NCI-H82 (cell line): ENCODE measurements at regions not wholly inside any gene's neighbourhood (a gene's known extent, or its start where the extent isn't known, plus 50 kb on each side); places are given as distances from the start of the nearest gene placed in this dataset.
"Not testable (repeated sequence)": the region's sequence is repeated elsewhere in the genome, so short reads cannot be mapped to it uniquely, and the experiment has no call there.

Source experiments
- DNase-seq: peaks from one replicate; lab custom pipeline; 2025; lab: John Stamatoyannopoulos, UW

DNA sequence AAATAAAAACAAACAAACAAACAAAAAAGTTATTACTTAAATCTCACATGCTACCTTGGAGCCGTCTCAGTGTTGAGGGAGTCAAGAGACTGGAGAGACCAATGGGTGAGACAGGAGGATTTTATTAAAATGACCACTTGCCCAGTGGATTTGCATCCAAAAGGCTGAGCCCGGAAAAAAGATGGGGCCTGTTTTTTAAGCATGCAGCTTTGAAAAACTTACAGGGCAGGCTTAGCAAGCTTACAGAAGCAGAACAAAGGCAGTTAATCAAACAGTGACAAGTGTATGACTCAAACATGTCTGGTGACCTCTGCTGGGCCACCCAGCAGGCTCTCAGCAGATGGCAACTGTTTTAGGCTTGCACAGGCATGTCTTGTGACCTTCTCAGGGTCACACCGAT lies 82.5 kb downstream of the POTEH start:
- not testable (repeated sequence) for DNase-seq

DNA sequence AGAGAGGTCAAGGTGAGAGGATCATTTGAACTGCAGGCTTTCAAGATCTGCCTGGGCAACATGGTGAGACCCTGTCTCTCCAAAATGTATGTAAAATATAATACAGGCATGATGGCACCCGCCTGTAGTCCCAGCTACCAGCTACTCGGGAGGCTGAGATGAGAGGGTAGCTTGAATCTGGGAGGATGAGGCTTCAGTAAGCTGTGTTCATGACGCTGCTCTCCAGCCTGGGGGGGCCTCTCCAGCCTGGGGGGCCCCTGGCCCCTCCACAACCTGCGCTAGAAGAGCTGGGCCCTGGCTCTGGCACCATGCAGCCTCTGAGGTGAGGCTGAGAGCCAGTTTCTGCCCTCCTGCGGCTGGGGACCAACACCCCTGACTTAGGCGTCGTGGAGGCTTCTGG lies 85.3 kb downstream of the POTEH start:
- not testable (repeated sequence) for DNase-seq

DNA sequence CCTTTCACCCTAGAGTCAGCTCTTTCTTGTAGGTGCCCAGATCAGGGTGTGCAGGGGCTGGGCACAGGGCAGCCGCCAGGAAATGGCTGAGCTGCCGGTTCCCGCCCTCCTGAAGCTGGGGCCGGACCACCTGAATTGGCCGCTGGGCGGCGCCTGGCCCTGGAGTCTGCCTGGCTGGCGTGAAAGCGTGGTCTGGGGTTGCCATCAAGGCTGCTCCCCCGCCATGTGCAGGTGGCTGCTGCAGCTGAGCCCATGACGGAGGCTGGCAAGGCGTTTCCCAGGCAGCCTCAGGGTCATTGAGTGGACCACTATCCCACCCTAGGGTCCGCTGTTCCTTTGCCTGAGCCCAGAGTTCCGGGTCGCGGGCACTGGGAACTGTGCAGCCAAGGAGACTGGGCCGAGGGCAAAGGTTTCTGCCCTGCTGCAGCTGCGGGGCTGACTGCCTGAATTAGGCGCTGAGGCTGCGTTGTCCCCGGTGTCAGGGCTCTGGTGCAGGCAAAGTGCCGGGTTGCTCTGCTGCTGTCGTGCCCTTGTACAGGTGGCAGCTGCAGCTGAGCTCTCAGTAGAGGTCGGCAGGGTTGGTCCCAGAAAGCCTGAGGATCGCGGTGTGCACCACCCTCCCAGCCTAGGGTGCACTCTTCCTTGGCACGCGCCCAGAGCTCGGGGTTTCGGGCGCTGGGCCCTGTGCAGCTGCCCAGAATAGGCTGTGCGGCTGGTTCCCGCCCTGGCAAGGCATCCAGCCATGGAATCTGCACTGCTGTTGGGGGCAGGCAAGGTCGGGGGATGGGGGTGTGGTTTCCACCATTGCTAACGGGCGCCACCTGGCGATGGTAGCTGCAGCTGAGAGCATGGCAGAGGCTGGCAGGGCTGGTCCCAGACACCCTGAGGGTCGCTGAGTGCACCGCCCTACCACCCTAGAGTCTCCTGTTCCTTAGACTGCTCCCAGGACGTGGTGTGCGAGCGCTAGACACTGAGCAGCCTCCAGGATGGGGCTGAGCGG lies 86.1 kb downstream of the POTEH start:
- peak; percentile 45 for DNase-seq

DNA sequence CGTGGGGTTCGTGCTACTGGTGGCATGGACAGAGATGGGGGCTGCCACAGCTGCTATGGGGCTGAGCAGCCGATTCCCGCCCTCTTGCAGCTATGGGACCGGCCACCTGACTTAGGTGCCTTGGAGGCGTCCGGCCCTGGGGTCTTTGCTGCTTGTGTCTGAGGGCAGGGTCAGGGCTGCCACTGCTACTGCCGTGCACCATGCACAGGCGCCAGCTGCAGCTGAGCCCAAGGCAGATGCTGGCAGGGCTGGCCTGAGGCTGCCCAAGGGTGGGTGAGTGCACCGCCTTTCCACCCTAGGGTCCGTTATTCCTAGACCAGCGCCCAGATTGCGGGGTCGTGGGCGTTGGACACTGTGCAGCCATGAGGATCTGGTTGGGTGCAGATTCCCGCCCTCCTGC lies 86.9 kb downstream of the POTEH start:
- not testable (repeated sequence) for DNase-seq

DNA sequence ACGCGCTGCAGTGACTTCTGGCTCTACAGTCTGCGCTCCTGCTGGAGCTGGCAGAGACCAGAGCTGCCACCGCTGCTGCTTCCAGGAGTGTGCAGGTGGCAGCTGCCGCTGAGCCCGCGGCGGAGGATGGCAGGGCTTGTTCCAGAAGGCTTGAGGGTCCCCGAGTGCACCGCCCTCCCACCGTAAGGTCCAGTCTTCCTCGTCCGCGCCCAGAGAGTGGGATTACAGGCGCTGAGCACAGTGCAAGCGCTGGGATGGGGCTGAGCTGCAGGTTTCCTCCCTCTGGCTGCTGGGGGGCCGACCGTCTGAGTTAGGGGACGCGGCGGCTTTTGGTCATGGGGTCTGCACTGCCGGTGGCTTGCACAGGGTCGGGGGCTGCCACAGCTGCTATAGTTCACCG lies 87.3 kb downstream of the POTEH start:
- not testable (repeated sequence) for DNase-seq

DNA sequence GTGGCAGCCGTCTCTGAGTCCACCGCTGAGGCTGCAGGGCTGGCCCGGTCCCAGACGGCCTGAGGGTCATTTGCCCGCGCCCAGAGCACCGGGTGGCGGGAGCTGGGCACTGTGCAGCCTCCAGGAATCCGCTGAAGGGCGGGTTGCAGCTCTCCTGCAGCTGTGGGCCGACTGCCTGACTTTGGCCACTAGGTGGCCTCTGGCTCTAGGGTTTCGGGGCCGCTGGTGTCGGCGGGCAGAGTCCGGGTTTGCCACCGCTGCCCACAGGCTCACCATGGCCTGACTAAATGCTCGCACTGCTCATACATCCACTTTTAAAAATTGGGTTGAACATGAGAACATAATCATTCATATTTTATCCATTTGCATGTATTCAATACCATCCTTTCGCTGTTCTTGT lies 87.7 kb downstream of the POTEH start:
- DNase-seq = not testable (repeated sequence)

DNA sequence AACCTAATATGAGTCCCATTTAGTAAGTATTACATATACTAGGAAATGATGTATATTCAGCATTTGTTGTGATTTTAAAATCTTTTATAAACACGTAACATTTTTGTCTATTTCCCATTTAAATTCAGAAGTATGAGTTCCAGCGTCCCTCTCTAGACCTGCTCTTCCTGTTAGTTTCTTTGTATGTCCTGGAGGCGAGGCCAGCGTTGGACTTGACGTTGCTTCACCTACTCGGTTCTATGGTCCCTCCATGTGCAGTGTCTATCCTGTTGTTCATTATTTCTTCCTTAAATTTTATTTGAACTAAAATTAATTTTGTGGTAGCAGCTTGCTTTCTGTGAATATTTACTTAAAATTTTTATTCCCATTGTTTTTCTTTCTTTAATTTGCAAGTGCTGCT lies 88.5 kb downstream of the POTEH start:
- DNase-seq = not testable (repeated sequence)

DNA sequence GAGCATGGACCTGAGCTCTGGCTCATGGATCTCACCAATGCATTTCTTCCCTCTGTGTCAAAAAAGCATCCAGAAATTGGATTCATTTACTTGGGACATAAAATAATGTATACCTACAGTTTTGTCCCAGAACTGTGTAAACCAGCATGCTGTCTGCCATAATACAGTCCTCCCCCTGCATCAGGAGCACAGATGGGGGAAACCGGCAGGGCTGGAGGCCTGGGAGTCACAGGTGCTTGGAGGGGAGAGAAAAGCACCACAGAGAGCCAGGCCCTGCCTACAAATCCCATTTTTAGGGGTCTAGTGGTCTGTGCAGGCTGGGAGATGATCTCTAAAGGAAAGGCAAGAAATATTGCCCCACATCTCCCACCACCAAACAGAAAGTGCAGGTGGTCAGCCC lies 91.8 kb downstream of the POTEH start:
- DNase-seq = not testable (repeated sequence)

DNA sequence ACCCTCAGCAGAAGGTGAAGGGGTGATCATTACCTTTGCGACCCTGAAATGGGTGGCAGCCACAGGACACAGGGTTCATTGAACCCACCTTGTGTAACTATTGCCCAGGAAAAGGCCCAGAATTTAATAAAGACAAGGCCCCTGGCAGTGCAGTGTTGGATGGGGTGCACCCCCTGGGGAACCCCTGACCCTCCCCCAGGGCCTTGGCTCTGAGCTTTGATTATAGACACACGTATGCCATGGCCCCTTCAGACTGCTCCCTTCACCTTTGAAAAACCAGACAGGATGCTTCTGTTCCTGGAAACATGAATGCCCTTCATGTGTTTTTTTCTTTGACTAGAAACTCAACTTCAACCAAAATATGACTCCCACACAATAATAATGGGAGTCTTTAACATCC lies 93.1 kb downstream of the POTEH start:
- DNase-seq = not testable (repeated sequence)

DNA sequence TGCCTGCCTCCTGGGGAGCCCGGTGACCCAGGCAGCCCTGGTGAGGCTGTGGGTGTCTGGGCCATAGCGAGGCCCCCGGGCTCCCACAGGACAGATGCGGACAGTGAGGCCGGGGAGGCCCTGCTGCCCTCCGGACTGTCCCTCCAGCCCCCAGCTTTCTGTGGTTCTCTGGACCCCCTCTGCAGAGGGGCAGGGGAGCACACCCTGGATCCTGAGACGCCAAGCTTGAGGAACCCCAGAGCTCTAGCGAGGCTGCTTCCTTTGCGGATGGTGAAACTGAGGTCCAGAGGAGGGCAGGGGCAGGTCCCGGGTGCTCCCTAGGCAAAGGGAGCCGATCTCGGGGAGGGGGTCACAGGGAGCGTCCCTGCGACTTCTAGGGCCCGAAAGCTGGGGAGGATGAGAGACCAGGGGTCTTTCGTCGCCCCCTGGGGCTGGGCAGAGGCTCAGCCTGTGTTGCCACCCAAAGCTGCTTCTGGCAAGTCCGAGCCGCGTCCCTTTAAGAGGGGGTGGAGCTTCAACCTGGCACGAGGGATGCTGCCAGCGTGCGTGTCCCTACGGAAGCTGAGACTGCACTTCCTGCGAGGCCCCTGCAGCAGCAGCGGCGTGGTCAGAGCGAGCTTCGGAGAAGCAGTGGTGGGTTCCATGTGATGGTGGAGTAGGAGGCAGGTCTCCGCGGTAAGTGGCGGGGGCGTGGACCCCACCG lies 94.7 kb downstream of the POTEH start:
- not testable (repeated sequence) for DNase-seq

DNA sequence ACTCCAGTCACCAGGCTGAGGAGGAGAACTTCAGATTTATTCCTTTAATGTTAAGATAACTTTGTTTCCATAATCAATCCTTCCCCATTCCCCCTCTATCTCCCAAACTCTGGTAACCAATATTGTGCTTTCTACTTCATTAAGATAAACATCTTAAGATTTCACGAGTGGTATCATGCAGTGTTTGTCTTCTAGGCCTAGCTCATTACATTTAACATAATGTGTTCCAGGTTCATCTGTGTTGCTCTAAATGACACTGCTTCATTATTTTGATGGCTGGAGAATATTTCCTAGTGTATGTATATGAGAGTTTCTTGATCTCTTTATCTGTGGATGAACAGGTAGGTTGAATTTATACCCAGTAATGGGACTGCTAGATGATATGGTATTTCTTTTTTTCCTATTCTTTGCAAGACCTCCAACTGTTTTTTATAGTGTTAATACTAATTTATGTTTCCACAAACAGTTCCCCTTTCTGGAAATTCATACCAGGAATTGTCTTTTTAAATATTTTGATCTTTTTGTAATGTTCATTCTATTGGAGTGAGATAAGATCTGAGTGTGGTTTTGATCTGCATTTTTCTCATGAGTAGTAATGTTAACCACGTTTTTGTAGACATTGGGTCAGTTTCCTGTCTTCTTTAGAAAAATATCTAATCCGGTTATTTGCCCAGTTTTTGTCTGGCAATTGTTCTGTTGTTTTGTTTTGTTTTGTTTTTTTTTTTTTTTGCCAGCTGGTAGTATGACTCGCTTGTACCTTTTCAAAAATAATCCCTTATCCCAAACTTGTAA lies 97.3 kb downstream of the POTEH start:
- not testable (repeated sequence) for DNase-seq

DNA sequence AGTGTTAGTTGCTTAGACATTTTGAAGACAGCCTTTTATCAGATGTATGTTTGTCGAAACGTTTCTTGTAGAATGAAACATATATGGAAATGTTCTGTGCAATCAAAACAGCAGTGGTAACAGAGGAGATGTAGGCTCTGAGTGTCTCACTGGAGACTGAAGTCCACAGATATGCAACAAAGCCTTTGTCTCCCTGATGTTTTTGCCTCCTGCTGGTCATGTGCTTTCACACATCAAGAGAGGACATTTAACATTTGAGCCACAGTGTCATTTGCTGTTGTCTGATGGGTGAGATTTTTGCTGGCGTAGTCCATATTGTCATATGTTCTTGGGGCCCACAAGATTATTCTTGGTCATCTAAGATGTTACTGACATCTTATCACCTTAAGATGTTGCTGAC lies 101.7 kb downstream of the POTEH start:
- DNase-seq = not testable (repeated sequence)

DNA sequence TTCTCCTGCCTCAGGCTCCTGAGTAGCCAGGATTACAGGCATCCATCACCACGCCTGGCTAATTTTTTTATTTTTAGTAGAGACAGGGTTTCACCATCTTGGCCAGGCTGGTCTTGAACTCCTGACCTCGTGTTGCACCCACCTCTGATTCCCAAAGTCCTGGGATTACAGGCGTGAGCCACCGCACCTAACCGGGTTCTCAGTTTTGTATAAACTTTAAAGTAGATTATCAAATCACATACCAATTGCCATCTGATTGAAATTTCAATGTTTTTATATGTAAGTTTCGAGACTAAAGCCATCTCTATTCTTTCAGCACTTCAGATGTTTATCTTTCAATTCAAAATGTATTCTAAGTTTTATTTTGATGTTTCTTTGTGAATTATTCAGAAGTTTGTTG lies 110.1 kb downstream of the POTEH start:
- DNase-seq = not testable (repeated sequence)

DNA sequence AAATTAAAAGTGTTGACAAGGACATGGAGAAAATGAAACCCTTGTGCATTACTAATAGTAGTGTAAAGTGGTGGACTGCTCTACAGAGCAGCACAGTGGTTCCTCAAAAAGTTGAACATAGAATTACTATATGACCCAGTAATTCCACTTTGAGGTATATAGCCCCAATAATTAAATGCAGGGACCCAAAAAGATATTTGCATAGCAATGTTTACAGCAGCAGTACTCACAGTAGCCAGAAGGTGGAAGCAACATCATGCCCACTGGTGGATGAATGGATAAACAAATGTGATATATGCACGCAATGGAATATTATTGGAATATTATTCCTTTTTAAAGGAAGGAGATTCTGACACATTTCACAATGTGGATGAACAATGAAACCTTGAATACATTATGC lies 121.3 kb downstream of the POTEH start:
- not testable (repeated sequence) for DNase-seq

DNA sequence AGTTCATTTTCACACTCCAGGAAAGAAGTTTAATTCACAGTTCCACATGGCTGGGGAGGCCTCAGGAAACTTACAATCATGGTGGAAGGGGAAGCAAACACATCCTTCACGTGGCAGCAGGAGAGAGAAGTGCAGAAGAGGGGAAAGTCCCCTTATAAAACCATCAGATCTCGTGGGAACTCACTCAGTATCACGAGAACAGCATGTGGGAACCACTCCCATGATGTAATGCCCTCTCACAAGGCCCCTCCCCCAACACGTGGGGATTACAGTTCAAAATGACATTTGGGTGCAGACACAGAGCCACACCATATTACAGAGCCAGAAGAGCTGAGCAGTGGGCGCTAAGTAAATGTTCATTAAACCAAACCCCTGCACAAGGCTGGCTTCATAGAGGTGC lies 126.0 kb downstream of the POTEH start:
- DNase-seq = not testable (repeated sequence)

DNA sequence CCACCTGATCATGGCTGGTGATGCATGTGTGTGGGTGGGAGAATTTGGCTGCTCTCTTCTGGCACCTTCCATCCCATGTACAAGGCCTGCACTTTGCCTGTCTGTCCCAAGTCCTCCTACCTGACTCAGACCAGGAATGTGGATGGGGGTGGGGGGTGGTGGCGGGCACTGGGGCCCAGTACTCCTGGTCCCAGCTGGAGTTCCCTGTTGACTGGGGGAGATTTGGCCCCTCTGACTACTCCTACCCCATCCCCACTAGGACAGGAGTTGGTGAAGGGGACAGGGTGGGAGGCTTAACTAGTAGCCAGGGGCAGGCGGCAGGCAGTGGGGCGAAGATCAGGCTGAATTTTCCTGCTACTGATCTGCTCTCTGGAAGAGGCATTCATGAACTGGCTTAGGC lies 126.6 kb downstream of the POTEH start:
- not testable (repeated sequence) for DNase-seq

DNA sequence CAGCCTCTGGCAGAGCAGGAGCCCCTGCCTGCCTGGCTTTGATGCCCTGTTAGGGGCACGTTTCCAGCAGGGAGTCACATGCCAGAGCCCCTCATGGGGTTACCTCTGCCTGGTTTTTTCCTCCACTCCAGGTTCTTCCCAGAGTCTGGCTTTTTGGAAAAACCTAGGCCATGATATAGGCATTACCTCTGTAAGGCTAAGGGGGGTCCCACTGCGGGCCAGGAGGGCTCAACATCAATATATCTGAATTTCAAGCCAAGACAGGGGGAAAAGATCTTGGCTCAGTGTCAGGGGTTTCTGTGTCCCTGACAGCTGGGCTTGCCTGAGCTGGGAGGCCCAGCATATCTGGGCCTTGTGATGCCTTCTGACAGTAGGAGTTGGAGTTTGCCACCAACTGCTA lies 127.4 kb downstream of the POTEH start:
- DNase-seq = not testable (repeated sequence)

DNA sequence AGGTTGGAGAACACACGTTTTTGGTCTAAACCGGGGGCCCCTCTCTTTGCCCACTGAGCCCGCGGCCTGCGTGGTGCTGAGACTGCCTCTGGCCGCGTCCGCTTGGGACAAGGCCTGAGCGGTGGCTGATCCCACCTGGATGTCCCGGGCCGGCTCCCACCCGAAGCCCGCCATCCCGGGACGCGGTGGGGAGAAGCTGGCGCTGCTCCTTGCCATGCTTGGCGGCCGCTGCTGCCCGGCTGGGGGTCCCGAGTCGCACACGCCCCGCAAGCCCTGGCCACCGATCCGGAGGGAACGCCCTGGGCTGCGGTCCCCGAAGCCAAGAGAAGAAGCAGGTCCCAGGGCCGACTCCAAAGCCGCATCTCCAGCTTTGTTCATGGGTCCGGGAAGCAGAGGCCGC lies 130.1 kb downstream of the POTEH start:
- DNase-seq = not testable (repeated sequence)

DNA sequence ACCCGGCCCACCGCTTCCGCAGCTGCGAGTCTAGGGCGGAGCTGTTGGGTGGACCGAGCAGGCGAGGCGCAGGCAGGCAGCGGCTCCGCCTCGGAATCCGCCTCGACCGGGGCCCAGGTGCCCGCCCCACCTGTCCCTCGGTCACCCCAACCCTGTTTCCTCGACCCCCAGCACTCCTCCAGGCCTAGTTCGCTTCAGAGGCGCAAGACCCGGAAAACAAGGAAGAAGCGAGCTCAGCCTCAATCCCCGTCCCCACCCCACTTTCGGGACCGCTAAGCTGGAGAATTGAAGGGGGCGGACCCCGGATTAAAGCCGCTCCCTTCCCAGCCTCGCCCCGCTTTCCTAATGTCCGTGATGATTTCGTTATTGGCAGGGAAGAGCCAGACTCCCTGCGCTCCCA lies 131.3 kb downstream of the POTEH start:
- DNase-seq = not testable (repeated sequence)

DNA sequence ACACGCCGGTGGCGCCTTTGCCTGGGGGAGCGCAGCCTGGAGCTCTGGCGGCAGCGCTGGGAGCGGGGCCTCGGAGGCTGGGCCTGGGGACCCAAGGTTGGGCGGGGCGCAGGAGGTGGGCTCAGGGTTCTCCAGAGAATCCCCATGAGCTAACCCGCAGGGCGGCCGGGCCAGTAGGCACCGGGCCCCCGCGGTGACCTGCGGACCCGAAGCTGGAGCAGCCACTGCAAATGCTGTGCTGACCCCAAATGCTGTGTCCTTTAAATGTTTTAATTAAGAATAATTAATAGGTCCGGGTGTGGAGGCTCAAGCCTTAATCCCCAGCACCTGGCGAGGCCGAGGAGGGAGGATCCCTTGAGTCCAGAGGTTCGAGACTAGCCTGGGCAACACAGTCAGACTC lies 132.2 kb downstream of the POTEH start:
- DNase-seq = not testable (repeated sequence)

DNA sequence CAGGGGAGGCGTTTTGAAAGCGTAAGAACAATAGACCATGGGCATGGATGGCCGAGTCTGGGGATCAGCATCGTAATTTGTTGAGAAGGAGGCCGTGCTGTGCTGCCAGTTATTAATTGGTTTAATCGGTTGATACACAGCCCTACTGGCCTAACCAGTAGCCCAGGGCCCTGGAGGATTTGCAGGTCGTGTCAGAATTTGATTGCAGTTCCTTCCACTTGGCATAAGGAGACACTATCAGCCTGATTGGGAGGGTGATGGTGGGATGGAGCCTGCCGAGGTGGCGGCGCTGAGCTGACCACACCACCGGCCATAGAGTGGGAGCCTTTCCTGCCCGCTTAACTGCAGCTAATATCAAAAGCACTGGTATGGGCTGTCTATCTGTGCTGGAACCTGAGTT lies 133.4 kb downstream of the POTEH start:
- DNase-seq = not testable (repeated sequence)

DNA sequence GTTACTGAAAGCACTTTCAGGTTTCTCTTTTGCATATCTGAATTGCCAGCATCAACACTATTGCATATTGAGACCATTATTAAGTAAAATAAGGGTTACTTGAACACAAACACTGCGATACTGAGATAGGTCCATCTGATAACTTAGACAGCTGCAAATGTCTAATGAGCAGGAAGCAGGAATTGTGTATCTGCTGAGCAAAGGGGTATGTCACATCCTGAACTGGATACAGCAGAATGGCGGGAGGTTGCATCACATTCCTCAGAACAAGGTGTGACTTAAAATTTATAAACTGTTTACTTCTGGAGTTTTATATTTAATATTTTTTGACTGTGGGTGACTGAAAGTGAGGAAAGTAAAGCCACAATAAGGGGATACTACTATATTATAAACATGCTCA lies 142.4 kb downstream of the POTEH start:
- not testable (repeated sequence) for DNase-seq
